Body of pancreas (tissue), 4 donors: ENCODE measurements at regions not wholly inside any gene's neighbourhood (a gene's known extent, or its start where the extent isn't known, plus 50 kb on each side); places are given as distances from the start of the nearest gene placed in this dataset.

ENCODE experiments used
- CTCF ChIP-seq, 7 experiments: fragments of 450-650 bp in 4 of 7; fragments of 200-600 bp in 3 of 7; sonication (generic) in 3 of 7; IDR thresholded peaks; one replicate each; pipeline ENCODE4 v1.5.1; 2016 to 2019; ENCODE audit warnings: antibody characterized with exemption in 7 of 7
- POLR2A ChIP-seq, 3 donors: fragments of 450-650 bp; IDR thresholded peaks; one replicate each; pipeline ENCODE4 v1.6.1; 2016; ENCODE audit warnings: antibody characterized with exemption in 3 of 3, mild to moderate bottlenecking in 2 of 3

GRCh38 chr13:80481588-80481987 is 140.7 kb upstream of the SPRY2 start:
- TF ChIP-seq CTCF (IDR thresholded peaks at IDR 0.05) (no peak), POLR2A (IDR thresholded peaks at IDR 0.05) (no peak)
